GM21381 (cell line): ENCODE measurements at regions not wholly inside any gene's neighbourhood (a gene's known extent, or its start where the extent isn't known, plus 50 kb on each side); places are given as distances from the start of the nearest gene placed in this dataset.
"Not testable (repeated sequence)": the region's sequence is repeated elsewhere in the genome, so short reads cannot be mapped to it uniquely, and the experiment has no call there.

Experiments
- ATAC-seq: cut with Tn5 transposase; IDR thresholded peaks from one replicate; pipeline ENCODE4 v1.9.1; 2021; ENCODE audit warnings: mild to moderate bottlenecking, moderate library complexity; ENCODE audit not compliant: unreplicated experiment

- no peak for ATAC-seq
Observed at GRCh38 chr14:46596236-46596635, 55.3 kb downstream of the RPL10L start.

- ATAC-seq = no peak
Observed at GRCh38 chr14:46582826-46583225, 68.8 kb downstream of the RPL10L start.

- ATAC-seq = no peak
Observed at GRCh38 chr14:46581036-46581671, 70.4 kb downstream of the RPL10L start.

GRCh38 chr14:46574978-46575375, 76.6 kb downstream of the RPL10L start:
- no peak for ATAC-seq

GRCh38 chr14:46574221-46574977, 77.2 kb downstream of the RPL10L start:
- ATAC-seq = no peak

- no peak for ATAC-seq
Observed at GRCh38 chr14:46573498-46573897, 78.1 kb downstream of the RPL10L start.

- no peak for ATAC-seq
Observed at GRCh38 chr14:46571970-46572369, 79.6 kb downstream of the RPL10L start.

- not testable (repeated sequence) for ATAC-seq
Observed at GRCh38 chr14:46568161-46568560, 83.4 kb downstream of the RPL10L start.

- ATAC-seq = no peak
Observed at GRCh38 chr14:46550836-46551235, 100.7 kb downstream of the RPL10L start.

- ATAC-seq = no peak
Observed at GRCh38 chr14:46540986-46541385, 110.6 kb downstream of the RPL10L start.

GRCh38 chr14:46519121-46519520, 132.5 kb downstream of the RPL10L start:
- ATAC-seq = no peak

GRCh38 chr14:46508752-46509151, 142.8 kb downstream of the RPL10L start:
- ATAC-seq = not testable (repeated sequence)

GRCh38 chr14:46499521-46499920, 152.1 kb downstream of the RPL10L start:
- ATAC-seq = no peak

- ATAC-seq = no peak
Observed at GRCh38 chr14:46496409-46496808, 155.2 kb downstream of the RPL10L start.

GRCh38 chr14:46490238-46490685, 161.3 kb downstream of the RPL10L start:
- ATAC-seq = peak; percentile 95

GRCh38 chr14:46488374-46488773, 163.2 kb downstream of the RPL10L start:
- ATAC-seq = no peak

GRCh38 chr14:46487582-46488350, 163.8 kb downstream of the RPL10L start:
- no peak for ATAC-seq

GRCh38 chr14:46482200-46482599, 169.4 kb downstream of the RPL10L start:
- ATAC-seq = no peak

GRCh38 chr14:46480817-46481216, 170.8 kb downstream of the RPL10L start:
- no peak for ATAC-seq

GRCh38 chr14:46472261-46472660, 179.3 kb downstream of the RPL10L start:
- ATAC-seq = no peak

- no peak for ATAC-seq
Observed at GRCh38 chr14:46464341-46464740, 187.2 kb downstream of the RPL10L start.

GRCh38 chr14:46451800-46452199, 199.8 kb downstream of the RPL10L start:
- ATAC-seq = no peak
